ENCODE measurements at regions not wholly inside any gene's neighbourhood (a gene's known extent, or its start where the extent isn't known, plus 50 kb on each side); places are given as distances from the start of the nearest gene placed in this dataset.
A peak's percentile ranks its signal among the peaks of the same experiment; 100 is the strongest.

- peak overlapping the region; percentile 6; the same call in 1 of the 2 replicates for H3K4me2 ChIP-seq
- no peak for DNase-seq
- CTCF ChIA-PET: interaction anchor here (0.6 kb wide), 1 partner anchor 79 kb away, joined by 4 read pairs; no protein-coding TSS in a partner anchor
- H2AFZ ChIP-seq: peak overlapping the region; percentile 36; the same call in 1 of the 2 replicates
- BruUV-seq (replicated peaks): no TSS peak
- POLR2A ChIA-PET (ENCODE audit: unreplicated experiment): interaction anchor here (0.6 kb wide), 1 partner anchor 17 kb away, joined by 3 read pairs; no protein-coding TSS in a partner anchor
- peaks cover 5% of the 10 kb centered on the region; the same call in 1 of the 2 replicates for H3K4me1 ChIP-seq (replicated peaks; ENCODE audit: insufficient read depth)
- H3K27ac ChIP-seq: no peak overlapping the region
- no peaks in the 10 kb centered on the region for H3K79me2 ChIP-seq (ENCODE audit: low read depth)
- H3K27me3 ChIP-seq (ENCODE audit: insufficient read depth, low read depth): no peaks in the 10 kb centered on the region
- H3K36me3 ChIP-seq (ENCODE audit: low read depth): no peaks in the 10 kb centered on the region
- H3F3A ChIP-seq (ENCODE audit: insufficient read depth, low read depth): peaks cover 5% of the 10 kb centered on the region; the same call in 1 of the 2 replicates
- intact Hi-C loops (cut with micrococcal nuclease; ENCODE audit: unreplicated experiment): no loop called here
- no peaks in the 10 kb centered on the region for H3K9me2 ChIP-seq (ENCODE audit: insufficient read depth)
- H4K20me1 ChIP-seq (ENCODE audit: insufficient read depth): no peaks in the 10 kb centered on the region
- TF ChIP-seq CTCF (conservative IDR thresholded peaks at IDR 0.05) (no peak), EZH2 (IDR thresholded peaks at IDR 0.05; ENCODE audit: low read depth) (no peak)
- no peaks in the 10 kb centered on the region for H3K9me3 ChIP-seq (ENCODE audit: insufficient read depth, low read depth)
- H3K4me3 ChIP-seq: no peak overlapping the region
Observed at GRCh38 chr3:187799942-187800641, 54.8 kb upstream of the BCL6 start.

GRCh38 chr3:187801152-187801551, 55.9 kb upstream of the BCL6 start:
- Histone ChIP-seq H3K4me3 (no peak overlapping the region), H3K27me3 (ENCODE audit: insufficient read depth, low read depth) (no peaks in the 10 kb centered on the region), H3K9me2 (ENCODE audit: insufficient read depth) (no peaks in the 10 kb centered on the region), H3K27ac (no peak overlapping the region), H4K20me1 (ENCODE audit: insufficient read depth) (no peaks in the 10 kb centered on the region), H3K36me3 (ENCODE audit: low read depth) (no peaks in the 10 kb centered on the region), H3K79me2 (ENCODE audit: low read depth) (no peaks in the 10 kb centered on the region), H3K9me3 (ENCODE audit: insufficient read depth, low read depth) (no peaks in the 10 kb centered on the region; the same call in 1 of the 2 replicates), H3F3A (ENCODE audit: insufficient read depth, low read depth) (peaks cover 5% of the 10 kb centered on the region; the same call in 1 of the 2 replicates), H3K4me2 (no peak overlapping the region), H2AFZ (no peak overlapping the region), H3K4me1 (replicated peaks; ENCODE audit: insufficient read depth) (peaks cover 5% of the 10 kb centered on the region; the same call in 1 of the 2 replicates)
- TF ChIP-seq CTCF (conservative IDR thresholded peaks at IDR 0.05) (no peak), EZH2 (IDR thresholded peaks at IDR 0.05; ENCODE audit: low read depth) (no peak)
- ChIA-PET CTCF (no interaction called here), POLR2A (ENCODE audit: unreplicated experiment) (no interaction called here)
- DNase-seq: no peak
- intact Hi-C loops (cut with micrococcal nuclease; ENCODE audit: unreplicated experiment): no loop called here
- no TSS peak for BruUV-seq (replicated peaks)

- peaks cover 16% of the 10 kb centered on the region for H3K4me1 ChIP-seq (replicated peaks; ENCODE audit: insufficient read depth)
- H3K27me3 ChIP-seq (ENCODE audit: insufficient read depth, low read depth): no peaks in the 10 kb centered on the region
- H4K20me1 ChIP-seq (ENCODE audit: insufficient read depth): no peaks in the 10 kb centered on the region
- BruUV-seq (replicated peaks): no TSS peak
- intact Hi-C loops (cut with micrococcal nuclease; ENCODE audit: unreplicated experiment): no loop called here
- H3K36me3 ChIP-seq (ENCODE audit: low read depth): no peaks in the 10 kb centered on the region
- no peaks in the 10 kb centered on the region for H3K9me2 ChIP-seq (ENCODE audit: insufficient read depth)
- no peak overlapping the region for H3K4me3 ChIP-seq
- H2AFZ ChIP-seq: no peak overlapping the region
- no peaks in the 10 kb centered on the region for H3K79me2 ChIP-seq (ENCODE audit: low read depth)
- H3K27ac ChIP-seq: no peak overlapping the region
- DNase-seq: no peak
- H3F3A ChIP-seq (ENCODE audit: insufficient read depth, low read depth): peaks cover 9% of the 10 kb centered on the region
- H3K9me3 ChIP-seq (ENCODE audit: insufficient read depth, low read depth): no peaks in the 10 kb centered on the region; the same call in 1 of the 2 replicates
- TF ChIP-seq EZH2 (IDR thresholded peaks at IDR 0.05; ENCODE audit: low read depth) (no peak), CTCF (conservative IDR thresholded peaks at IDR 0.05) (no peak)
- CTCF ChIA-PET: no interaction called here
- POLR2A ChIA-PET (ENCODE audit: unreplicated experiment): no interaction called here
- no peak overlapping the region for H3K4me2 ChIP-seq
Observed at GRCh38 chr3:187802203-187802927, 57.1 kb upstream of the BCL6 start.

Measured in PC-9 (cell line).